GM23338 (cell line): ENCODE measurements at regions not wholly inside any gene's neighbourhood (a gene's known extent, or its start where the extent isn't known, plus 50 kb on each side); places are given as distances from the start of the nearest gene placed in this dataset.
"Not testable (repeated sequence)": the region's sequence is repeated elsewhere in the genome, so short reads cannot be mapped to it uniquely, and the experiment has no call there.

ENCODE experiments used
- ATAC-seq: fragments of 200-7000 bp; cut with Tn5 transposase; 3 replicates; pipeline ENCODE4 v1.9.1; 2020
- DNase-seq: peaks from one replicate; pipeline ENCODE4 v3.0.0-alpha.2; 2015; ENCODE audit warnings: low spot score
- H2AFZ ChIP-seq: fragments of 200-600 bp; sonication (generic); 2 replicates; pipeline ENCODE4 v1.8.0; 2016; ENCODE audit warnings: antibody characterized with exemption, mild to moderate bottlenecking, moderate library complexity
- H3F3A ChIP-seq: fragments of 200-600 bp; sonication (generic); replicated peaks from 2 replicates; pipeline ENCODE4 v1.8.0; 2017; ENCODE audit warnings: antibody characterized with exemption, mixed run types, low read depth
- H3K27ac ChIP-seq: fragments of 200-600 bp; sonication (generic); 2 replicates; pipeline ENCODE4 v1.6.1; 2016; ENCODE audit warnings: low read depth
- H3K27me3 ChIP-seq: fragments of 200-600 bp; sonication (generic); 2 replicates; pipeline ENCODE4 v1.8.0; 2016; ENCODE audit warnings: mild to moderate bottlenecking, mixed run types, moderate library complexity; ENCODE audit not compliant: insufficient read depth
- H3K36me3 ChIP-seq: fragments of 200-600 bp; sonication (generic); 2 replicates; pipeline ENCODE4 v1.8.0; 2016; ENCODE audit warnings: mild to moderate bottlenecking; ENCODE audit not compliant: insufficient read depth
- H3K4me1 ChIP-seq: fragments of 200-600 bp; sonication (generic); 2 replicates; pipeline ENCODE4 v1.8.0; 2016; ENCODE audit warnings: mild to moderate bottlenecking, moderate library complexity; ENCODE audit not compliant: insufficient read depth
- H3K4me2 ChIP-seq: fragments of 200-600 bp; sonication (generic); 2 replicates; pipeline ENCODE4 v1.7.1; 2017; ENCODE audit warnings: mixed run types
- H3K4me3 ChIP-seq: fragments of 200-600 bp; sonication (generic); 2 replicates; pipeline ENCODE4 v1.6.1; 2016; ENCODE audit warnings: mixed run types
- H3K79me2 ChIP-seq: fragments of 200-600 bp; sonication (generic); replicated peaks from 2 replicates; pipeline ENCODE4 v1.8.0; 2017; ENCODE audit warnings: mild to moderate bottlenecking; ENCODE audit not compliant: insufficient read depth
- H3K9me2 ChIP-seq: fragments of 200-600 bp; sonication (generic); 2 replicates; pipeline ENCODE4 v1.8.0; 2017; ENCODE audit not compliant: insufficient read depth
- H4K20me1 ChIP-seq: fragments of 200-600 bp; sonication (generic); replicated peaks from 2 replicates; pipeline ENCODE4 v1.8.0; 2017; ENCODE audit warnings: mild to moderate bottlenecking; ENCODE audit not compliant: insufficient read depth
- H3K27ac Mint-ChIP-seq: 2 replicates; pipeline ENCODE4 v1.8.0; 2020; ENCODE audit warnings: inconsistent platforms, mild to moderate bottlenecking, moderate library complexity, mixed read lengths
- H3K27me3 Mint-ChIP-seq: 3 replicates; pipeline ENCODE4 v1.8.0; 2022; ENCODE audit warnings: low read depth, mild to moderate bottlenecking, moderate library complexity, mixed read lengths, inconsistent platforms; ENCODE audit not compliant: insufficient read depth, poor library complexity
- H3K36me3 Mint-ChIP-seq: 3 replicates; pipeline ENCODE4 v1.8.0; 2021; ENCODE audit warnings: low read depth, mild to moderate bottlenecking, inconsistent platforms, moderate library complexity, mixed read lengths
- H3K4me1 Mint-ChIP-seq: 3 replicates; pipeline ENCODE4 v1.8.0; 2020; ENCODE audit warnings: mild to moderate bottlenecking, inconsistent platforms, mixed read lengths
- H3K4me3 Mint-ChIP-seq: 3 replicates; pipeline ENCODE4 v1.8.0; 2021; ENCODE audit warnings: moderate library complexity, mild to moderate bottlenecking, inconsistent platforms, mixed read lengths
- H3K9me3 Mint-ChIP-seq: 3 replicates; pipeline ENCODE4 v1.8.0; 2020; ENCODE audit warnings: moderate library complexity, mild to moderate bottlenecking, inconsistent platforms, mixed read lengths
- ZNF331 ChIP-seq: fragments of 250-450 bp; sonication (Bioruptor Pico); IDR thresholded peaks from 2 replicates; pipeline ENCODE4 v1.5.0; 2020; ENCODE audit warnings: low read depth, mild to moderate bottlenecking, moderate library complexity
- TF ChIP-seq, protein P1 (sequence below): fragments of 250-450 bp; sonication (Bioruptor Pico); IDR thresholded peaks from 2 replicates; pipeline ENCODE4 v1.5.0; 2020; ENCODE audit warnings: mild to moderate bottlenecking, moderate library complexity

DNA sequence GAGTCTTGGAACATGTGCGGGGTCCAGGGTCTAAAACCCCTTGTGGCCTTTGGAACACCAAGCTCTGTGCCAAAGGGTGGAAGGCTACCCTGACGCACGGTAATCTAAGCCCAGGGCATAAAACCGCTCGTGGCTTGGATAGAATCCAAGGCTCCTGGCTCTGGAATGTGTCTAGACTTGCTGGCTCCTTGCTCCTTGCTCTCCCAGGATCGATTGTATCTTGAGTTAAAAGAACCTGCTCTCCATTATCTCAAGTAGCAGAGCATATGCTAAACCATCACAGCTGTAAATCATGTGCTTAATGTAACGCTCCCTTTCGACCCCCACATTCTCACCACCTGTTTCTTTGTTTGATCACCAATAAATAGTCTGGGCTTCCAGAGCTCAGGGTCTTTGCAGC is 50.3 kb downstream of the TLCD4 start:
- not testable (repeated sequence) for H3K79me2 ChIP-seq, H3F3A ChIP-seq, H3K27me3 Mint-ChIP-seq, H3K9me2 ChIP-seq, H3K4me3 ChIP-seq, H3K4me2 ChIP-seq, H3K27ac Mint-ChIP-seq, DNase-seq, H3K4me3 Mint-ChIP-seq, H3K36me3 ChIP-seq, H3K27me3 ChIP-seq, H3K4me1 ChIP-seq, H2AFZ ChIP-seq, H4K20me1 ChIP-seq, H3K4me1 Mint-ChIP-seq, H3K27ac ChIP-seq, ATAC-seq
- Mint-ChIP-seq H3K36me3 (peaks cover 32% of the 10 kb centered on the region), H3K9me3 (peaks cover 35% of the 10 kb centered on the region)

DNA sequence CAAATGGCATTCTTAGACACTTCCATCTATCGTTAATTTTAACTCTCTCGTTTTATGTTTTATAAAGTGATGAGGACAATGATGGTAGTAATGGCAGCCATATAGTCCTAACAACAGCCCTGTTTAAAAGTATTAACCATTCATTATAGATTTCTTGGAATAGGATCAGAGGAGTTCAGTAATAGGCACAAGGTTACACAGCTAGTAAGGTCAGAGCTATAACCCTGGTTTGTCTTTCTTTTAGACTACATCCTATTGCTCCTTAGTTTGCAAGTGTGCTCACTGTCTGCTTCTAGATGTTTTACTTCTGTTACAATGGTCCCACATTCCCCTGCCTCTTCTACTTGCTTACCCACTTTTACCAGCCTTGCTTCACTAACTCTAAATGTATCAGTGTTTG is 50.9 kb downstream of the TLCD4 start:
- H3K27ac ChIP-seq = no peak overlapping the region
- H3K27me3 Mint-ChIP-seq = no peaks in the 10 kb centered on the region
- peaks cover 9% of the 10 kb centered on the region for H3K36me3 ChIP-seq
- no peak for DNase-seq
- no peak overlapping the region for H3K27ac Mint-ChIP-seq
- H4K20me1 ChIP-seq = no peaks in the 10 kb centered on the region
- no peak for ATAC-seq
- no peaks in the 10 kb centered on the region for H3K79me2 ChIP-seq
- no peaks in the 10 kb centered on the region for H3K9me2 ChIP-seq
- no peaks in the 10 kb centered on the region for H3K4me1 ChIP-seq
- H3F3A ChIP-seq = no peaks in the 10 kb centered on the region
- no peak overlapping the region for H3K4me3 Mint-ChIP-seq
- H3K36me3 Mint-ChIP-seq = peaks cover 27% of the 10 kb centered on the region
- no peak for TF ChIP-seq ZNF331 (CRISPR knock-in tag)
- TF ChIP-seq, protein P1, sequence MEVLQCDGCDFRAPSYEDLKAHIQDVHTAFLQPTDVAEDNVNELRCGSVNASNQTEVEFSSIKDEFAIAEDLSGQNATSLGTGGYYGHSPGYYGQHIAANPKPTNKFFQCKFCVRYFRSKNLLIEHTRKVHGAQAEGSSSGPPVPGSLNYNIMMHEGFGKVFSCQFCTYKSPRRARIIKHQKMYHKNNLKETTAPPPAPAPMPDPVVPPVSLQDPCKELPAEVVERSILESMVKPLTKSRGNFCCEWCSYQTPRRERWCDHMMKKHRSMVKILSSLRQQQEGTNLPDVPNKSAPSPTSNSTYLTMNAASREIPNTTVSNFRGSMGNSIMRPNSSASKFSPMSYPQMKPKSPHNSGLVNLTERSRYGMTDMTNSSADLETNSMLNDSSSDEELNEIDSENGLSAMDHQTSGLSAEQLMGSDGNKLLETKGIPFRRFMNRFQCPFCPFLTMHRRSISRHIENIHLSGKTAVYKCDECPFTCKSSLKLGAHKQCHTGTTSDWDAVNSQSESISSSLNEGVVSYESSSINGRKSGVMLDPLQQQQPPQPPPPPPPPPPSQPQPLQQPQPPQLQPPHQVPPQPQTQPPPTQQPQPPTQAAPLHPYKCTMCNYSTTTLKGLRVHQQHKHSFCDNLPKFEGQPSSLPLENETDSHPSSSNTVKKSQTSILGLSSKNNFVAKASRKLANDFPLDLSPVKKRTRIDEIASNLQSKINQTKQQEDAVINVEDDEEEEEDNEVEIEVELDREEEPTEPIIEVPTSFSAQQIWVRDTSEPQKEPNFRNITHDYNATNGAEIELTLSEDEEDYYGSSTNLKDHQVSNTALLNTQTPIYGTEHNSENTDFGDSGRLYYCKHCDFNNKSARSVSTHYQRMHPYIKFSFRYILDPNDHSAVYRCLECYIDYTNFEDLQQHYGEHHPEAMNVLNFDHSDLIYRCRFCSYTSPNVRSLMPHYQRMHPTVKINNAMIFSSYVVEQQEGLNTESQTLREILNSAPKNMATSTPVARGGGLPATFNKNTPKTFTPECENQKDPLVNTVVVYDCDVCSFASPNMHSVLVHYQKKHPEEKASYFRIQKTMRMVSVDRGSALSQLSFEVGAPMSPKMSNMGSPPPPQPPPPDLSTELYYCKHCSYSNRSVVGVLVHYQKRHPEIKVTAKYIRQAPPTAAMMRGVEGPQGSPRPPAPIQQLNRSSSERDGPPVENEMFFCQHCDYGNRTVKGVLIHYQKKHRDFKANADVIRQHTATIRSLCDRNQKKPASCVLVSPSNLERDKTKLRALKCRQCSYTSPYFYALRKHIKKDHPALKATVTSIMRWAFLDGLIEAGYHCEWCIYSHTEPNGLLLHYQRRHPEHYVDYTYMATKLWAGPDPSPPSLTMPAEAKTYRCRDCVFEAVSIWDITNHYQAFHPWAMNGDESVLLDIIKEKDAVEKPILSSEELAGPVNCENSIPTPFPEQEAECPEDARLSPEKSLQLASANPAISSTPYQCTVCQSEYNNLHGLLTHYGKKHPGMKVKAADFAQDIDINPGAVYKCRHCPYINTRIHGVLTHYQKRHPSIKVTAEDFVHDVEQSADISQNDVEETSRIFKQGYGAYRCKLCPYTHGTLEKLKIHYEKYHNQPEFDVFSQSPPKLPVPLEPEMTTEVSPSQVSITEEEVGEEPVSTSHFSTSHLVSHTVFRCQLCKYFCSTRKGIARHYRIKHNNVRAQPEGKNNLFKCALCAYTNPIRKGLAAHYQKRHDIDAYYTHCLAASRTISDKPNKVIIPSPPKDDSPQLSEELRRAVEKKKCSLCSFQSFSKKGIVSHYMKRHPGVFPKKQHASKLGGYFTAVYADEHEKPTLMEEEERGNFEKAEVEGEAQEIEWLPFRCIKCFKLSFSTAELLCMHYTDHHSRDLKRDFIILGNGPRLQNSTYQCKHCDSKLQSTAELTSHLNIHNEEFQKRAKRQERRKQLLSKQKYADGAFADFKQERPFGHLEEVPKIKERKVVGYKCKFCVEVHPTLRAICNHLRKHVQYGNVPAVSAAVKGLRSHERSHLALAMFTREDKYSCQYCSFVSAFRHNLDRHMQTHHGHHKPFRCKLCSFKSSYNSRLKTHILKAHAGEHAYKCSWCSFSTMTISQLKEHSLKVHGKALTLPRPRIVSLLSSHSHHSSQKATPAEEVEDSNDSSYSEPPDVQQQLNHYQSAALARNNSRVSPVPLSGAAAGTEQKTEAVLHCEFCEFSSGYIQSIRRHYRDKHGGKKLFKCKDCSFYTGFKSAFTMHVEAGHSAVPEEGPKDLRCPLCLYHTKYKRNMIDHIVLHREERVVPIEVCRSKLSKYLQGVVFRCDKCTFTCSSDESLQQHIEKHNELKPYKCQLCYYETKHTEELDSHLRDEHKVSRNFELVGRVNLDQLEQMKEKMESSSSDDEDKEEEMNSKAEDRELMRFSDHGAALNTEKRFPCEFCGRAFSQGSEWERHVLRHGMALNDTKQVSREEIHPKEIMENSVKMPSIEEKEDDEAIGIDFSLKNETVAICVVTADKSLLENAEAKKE (CRISPR knock-in tag) = no peak
- H3K4me3 ChIP-seq = no peak overlapping the region
- H3K27me3 ChIP-seq = no peaks in the 10 kb centered on the region
- H2AFZ ChIP-seq = no peak overlapping the region
- H3K9me3 Mint-ChIP-seq = peaks cover 30% of the 10 kb centered on the region
- H3K4me1 Mint-ChIP-seq = peaks cover 5% of the 10 kb centered on the region; the same call in 2 of the 3 replicates
- H3K4me2 ChIP-seq = no peak overlapping the region
